Suppressor macrophage treated with lipopolysaccharide for 4 hours (primary cell): ENCODE measurements at regions not wholly inside any gene's neighbourhood (a gene's known extent, or its start where the extent isn't known, plus 50 kb on each side); places are given as distances from the start of the nearest gene placed in this dataset.
"Not testable (repeated sequence)": the region's sequence is repeated elsewhere in the genome, so short reads cannot be mapped to it uniquely, and the experiment has no call there.

Experiments
- DNase-seq: peaks from one replicate; pipeline ENCODE4 v3.0.0-alpha.2; 2020

DNA sequence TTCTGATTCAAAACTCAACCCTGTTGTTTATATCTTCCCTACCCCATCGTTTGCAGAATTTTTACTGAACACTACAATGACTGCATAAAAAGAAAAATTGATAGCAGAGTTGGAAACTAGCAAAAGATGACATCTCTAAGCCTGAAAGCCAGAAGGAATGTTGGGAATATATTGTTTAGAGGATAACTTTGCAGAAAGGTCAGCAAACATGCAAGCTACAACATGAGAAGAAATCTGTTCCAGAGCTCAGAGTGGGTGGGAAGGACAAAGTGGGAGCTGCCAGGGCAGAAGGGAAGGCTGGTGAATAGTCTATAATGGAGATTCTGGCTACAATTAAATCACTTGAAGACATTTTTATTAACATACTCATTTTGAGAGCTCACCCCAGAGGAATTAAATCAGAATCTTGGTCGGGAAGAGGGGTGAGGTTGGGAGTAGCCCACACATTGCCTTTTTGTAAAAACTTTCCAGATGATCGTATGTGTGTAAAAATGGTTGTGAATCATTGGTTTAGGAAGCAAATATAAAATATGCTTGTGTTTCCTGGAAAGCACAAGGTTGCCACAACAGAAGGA is 574.8 kb downstream of the FLRT2 start:
- DNase-seq = no peak

- DNase-seq = no peak
Observed at GRCh38 chr14:86094512-86094911, 564.6 kb downstream of the FLRT2 start.

DNA sequence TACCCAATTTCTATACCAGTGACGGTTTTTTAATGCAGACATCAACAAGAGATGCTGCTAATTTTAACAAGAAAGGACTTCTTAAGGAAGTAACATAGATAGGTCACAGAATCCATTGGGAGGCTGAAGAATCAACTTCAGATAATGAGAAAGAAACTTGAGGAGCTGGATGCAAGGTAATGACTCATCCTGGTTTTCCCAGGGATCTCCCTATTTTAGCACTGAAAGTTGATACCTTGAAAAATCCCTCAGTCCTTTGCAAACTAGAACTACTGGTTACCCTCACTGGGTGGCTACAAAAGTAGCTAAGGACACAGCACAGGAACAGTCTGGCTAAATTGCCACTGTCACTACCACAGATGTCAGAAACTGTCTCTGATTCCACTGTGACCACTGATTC is 561.9 kb downstream of the FLRT2 start:
- no peak for DNase-seq

GRCh38 chr14:86088156-86088555 is 558.2 kb downstream of the FLRT2 start:
- no peak for DNase-seq

DNA sequence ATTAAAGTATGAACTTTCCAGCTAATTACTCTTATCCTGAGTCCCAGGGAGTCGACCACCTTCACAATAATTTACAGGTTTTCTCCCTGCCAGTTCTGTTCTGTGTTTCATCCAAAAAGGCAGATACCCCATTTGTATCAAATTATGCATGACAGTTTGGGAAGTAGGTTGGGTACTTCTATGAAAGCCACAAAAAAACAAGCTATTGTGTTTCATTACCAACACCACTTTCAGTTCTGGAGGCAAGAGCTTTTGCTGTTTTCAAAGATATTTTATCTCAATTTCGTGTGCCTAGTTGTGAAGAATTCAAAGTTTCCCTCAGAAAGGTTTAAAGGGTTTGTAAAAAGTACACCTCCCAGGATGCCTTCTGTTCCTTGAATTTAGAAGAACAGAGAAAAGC is 557.4 kb downstream of the FLRT2 start:
- DNase-seq = no peak

GRCh38 chr14:86086962-86087361 is 557.0 kb downstream of the FLRT2 start:
- no peak for DNase-seq

GRCh38 chr14:86084097-86084496 is 554.2 kb downstream of the FLRT2 start:
- no peak for DNase-seq

GRCh38 chr14:86083616-86084015 is 553.7 kb downstream of the FLRT2 start:
- DNase-seq = no peak

DNA sequence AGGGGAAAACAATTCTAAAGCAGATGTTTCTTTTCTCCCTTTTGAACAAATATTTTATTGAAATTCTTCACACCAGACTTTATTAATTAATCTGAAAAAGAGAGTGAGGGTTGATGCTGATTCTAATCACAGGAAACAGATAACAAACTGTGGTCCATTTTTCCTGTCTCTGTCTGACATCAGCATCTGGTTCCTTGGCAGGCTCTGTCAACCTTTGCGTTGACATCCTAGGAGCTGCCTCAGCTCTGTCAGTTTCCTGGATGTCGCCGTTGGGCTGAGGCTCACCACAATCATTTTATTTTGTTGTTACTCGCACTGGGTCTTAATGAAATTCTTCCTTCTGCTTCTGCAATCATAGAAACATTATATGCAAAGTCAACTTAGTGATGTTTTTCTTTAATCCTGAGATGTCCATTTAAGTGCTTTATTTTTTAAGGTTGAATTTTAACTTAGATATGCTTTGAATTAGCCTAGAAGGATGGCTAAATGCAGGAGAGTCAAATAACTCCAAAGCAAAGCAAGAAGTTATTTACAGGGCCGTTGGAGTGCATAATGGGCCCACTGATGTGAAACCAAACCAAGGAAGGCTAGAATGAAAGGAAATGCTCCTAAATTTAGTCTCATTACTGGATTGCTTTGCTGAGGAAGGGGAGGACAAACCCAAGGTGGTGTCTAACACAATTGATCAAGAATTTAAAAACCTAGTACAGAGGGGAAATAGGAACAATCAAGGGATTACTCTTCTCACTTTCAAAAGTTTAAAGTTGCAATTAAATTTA is 542.4 kb downstream of the FLRT2 start:
- no peak for DNase-seq

DNA sequence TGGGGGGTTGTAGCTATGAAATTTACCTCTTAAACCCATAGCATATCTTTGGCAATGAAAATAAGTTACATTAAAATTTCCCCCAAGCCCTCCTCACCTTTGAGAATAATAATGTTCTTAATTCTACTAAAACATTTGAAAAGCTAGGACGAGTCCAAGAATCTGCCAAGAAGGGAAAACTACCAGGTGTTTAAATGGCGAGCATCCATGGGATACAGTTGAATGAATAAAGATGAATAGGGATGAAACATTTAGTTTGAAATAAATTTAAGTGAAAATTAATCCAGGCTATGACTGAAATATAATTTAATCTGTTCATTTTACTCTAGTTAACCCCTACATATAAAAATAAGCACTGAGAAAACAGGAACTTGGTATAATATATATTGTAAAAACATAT is 536.7 kb downstream of the FLRT2 start:
- DNase-seq = no peak

DNA sequence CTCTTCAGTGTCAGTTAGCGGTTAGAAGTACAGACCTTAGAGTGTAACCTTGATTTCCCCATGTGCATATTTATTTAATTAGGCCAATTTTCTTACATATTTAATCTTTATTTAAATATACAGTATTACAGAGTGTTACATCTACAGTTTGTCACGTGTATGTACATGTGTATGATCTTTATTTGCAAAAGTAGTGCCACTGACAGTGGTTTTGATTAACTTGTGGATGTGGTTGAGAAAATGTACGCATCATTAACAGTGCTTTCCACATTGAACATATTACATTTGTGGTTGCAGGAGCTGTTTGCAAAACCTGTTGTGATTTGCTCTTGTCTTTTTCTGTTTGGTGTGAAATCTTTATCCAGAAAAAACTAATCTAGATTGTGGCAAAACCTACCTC is 535.5 kb downstream of the FLRT2 start:
- no peak for DNase-seq

DNA sequence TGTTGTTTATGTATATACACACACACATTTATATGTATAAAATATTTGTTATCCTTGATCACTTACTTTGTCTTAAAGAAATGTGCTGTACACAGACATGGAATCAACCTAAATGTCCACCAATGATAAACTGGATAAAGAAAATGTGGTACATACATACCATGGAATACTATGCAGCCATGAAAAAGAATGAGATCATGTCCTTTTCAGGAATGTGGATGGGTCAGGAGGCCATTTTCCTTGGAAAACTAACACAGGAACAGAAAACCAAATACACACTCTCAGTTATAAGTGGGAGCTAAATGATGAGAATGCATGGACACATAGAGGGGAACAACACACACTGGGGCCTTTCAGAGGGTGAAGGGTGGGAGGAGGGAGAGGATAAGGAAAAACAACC is 534.7 kb downstream of the FLRT2 start:
- not testable (repeated sequence) for DNase-seq

DNA sequence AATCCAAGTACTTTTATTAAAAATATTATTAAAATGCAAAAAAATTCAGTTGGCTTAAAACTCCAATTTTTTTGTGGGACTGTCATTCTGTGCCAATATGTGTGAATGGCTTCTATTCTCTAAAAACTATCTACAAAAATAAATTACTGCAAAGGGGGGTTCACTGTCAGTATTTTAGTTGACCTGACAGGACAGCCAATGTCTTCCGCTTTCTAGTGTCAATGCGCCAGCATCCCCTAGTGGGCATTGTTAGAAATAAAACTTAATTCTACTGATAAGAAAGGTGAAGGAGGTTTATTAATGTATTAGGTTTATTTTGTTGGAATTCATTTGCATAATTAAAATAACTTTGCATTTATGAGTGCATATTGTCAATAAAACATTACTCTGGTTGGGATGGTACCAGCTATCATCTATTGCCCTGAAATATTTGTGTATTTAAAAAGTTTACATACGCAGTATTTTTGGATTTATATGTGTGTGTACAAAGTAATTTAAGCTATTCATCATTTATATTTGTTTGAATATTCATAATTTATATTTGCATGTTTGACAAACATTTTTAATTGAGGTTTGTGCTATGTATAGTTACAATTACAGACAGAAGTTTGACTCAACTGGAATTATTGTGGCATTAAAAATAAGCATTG is 527.2 kb downstream of the FLRT2 start:
- DNase-seq = peak; percentile 49

- DNase-seq = no peak
Observed at GRCh38 chr14:86055512-86056075, 525.6 kb downstream of the FLRT2 start.

DNA sequence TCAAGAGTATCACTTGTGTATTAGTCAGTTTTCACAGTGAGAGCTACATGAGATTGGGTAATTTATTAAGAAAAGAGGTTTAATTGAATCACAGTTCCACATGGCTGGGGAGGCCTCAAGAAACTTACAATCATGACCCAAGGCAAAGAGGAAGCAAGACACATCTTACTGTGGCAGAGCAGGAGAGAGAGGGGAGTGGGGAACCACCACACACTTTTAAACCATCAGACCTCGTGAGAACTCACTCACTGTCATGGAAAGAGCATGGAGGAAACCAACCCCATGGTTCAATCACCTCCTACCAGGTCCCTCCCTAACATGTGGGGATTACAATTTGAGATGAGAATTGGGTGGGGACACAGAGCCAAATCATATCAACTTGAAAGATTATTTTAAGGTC is 522.9 kb downstream of the FLRT2 start:
- no peak for DNase-seq

DNA sequence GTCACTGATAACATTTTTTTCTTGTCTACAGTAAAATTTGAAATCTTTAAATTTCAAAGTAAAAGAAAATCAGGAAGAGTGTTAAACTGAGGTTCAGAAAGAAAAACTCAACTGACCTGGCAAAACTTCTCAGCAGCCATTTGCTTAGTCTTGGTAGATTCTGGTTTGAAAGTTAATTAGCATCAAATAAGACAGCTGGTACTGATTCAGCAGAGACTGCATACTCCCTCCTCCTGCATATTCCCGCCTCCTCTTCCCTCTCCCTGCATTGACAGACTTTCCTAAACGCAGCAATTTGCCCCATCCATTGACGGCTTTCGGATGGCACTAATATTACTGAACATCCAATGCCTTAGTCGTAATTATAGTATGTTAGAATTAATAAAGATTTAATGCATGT is 520.8 kb downstream of the FLRT2 start:
- DNase-seq = no peak

DNA sequence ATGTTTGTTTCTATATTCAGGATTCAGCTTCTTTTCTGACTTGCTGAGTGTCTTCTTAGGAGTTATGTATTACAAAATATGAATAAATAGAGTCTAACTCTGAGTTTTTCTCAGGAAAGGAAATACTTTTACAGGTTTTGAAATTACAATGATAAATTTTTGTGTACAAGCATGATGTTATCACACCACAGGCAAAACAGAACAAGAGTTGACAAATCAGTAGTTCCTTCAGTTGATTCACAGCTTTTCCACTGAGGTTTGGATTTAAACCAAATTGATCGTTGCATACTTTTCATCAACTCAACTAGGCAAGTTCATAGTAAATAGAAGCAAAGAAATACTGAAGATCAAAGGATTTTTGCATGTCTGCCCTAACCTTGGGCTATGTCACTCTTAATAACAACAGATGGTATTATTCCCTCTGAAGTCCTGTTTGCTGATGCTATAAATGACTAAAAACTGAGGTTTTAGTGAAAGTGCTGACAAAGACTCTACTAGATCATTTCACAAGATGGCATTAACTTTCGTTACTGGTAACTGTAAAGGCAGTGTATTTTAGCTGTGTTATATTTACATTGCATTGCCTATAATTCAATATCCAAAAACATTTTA is 520.2 kb downstream of the FLRT2 start:
- no peak for DNase-seq

GRCh38 chr14:86039176-86039575 is 509.2 kb downstream of the FLRT2 start:
- no peak for DNase-seq

DNA sequence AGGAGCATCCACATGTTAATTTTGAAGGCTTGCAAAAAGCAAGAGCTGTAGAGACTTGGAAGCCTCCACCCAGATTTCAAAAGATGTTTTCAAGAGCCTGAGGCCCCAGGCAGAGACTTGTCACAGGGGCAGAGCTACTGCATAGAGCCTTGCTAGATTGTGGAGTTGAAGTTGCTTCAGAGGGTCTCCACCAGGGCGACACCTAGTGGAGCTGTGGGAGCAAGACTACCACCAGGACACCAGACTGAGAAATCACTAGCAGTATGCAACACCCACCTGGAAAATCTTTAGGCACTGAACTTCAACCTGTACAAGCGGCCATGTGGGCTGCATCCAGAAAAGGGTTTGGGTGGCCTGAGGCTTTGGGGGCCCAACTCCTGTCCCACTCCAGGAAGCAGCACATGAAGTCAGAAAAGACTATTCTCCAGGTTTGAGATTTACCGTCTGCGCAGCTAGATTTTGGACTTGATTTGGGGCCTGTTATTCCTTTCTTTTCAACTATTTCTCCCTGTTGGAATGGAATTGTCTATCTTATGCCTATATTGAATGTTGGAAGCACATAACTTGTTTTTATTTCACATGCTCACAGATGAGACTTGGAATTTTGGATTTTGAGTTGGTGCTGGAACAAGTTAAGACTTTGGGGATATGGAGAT is 508.6 kb downstream of the FLRT2 start:
- DNase-seq = peak; percentile 47

GRCh38 chr14:86035882-86036281 is 505.9 kb downstream of the FLRT2 start:
- DNase-seq = peak; percentile 16

DNA sequence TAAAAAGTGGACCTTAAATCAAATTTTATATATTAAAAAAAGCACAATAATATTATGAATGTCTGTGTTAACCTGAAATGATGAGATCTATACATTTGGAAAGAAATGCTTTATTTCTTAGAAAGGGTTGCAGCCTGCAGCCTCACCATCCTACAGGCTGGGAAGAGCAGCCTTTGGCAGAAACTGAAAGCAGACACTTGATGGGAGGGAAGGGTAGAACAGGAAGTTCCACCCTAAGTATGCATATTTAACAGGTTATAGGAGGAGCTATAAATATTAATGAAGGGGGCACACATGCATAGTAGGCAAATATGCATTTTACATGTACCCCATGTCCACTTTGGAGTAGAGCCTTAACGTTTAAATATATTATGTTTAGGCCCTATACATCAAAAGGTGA is 498.0 kb downstream of the FLRT2 start:
- no peak for DNase-seq

- DNase-seq = no peak
Observed at GRCh38 chr14:86027144-86027543, 497.2 kb downstream of the FLRT2 start.

GRCh38 chr14:86022031-86022629 is 492.2 kb downstream of the FLRT2 start:
- no peak for DNase-seq
